AG04450 (cell line): ENCODE measurements at regions not wholly inside any gene's neighbourhood (a gene's known extent, or its start where the extent isn't known, plus 50 kb on each side); places are given as distances from the start of the nearest gene placed in this dataset.

Experiments used
- CTCF ChIA-PET: fragments of 300-600, 350-600 bp; formaldehyde crosslinking; extraction: SDS; loops from one replicate; lab custom pipeline; 2022; ENCODE audit warnings: antibody characterized with exemption, inconsistent platforms; lab: Charles Lee
- POLR2A ChIA-PET: fragments of 350-600 bp; formaldehyde crosslinking; extraction: SDS; loops from one replicate; lab custom pipeline; 2021; ENCODE audit warnings: antibody characterized with exemption, inconsistent platforms; lab: Yijun Ruan, JAX
- DNase-seq: peaks from one replicate; pipeline ENCODE4 v3.0.0-alpha.2; 2011; ENCODE audit warnings: low read depth, low spot score
- H3K27ac ChIP-seq: one replicate; pipeline ENCODE4 v1.5.1; 2012; ENCODE audit warnings: low read depth, low read length, control low read depth
- H3K27me3 ChIP-seq: one replicate; pipeline ENCODE4 v1.6.0; 2012; ENCODE audit warnings: low read length; ENCODE audit not compliant: control insufficient read depth, insufficient read depth
- H3K4me3 ChIP-seq: 2 replicates; pipeline ENCODE4 v1.5.1; 2011; ENCODE audit warnings: mild to moderate bottlenecking, low read depth, low read length, control low read depth
- H3K9me3 ChIP-seq: 2 replicates; pipeline ENCODE4 v1.5.1; 2012; ENCODE audit warnings: low read length; ENCODE audit not compliant: control insufficient read depth, insufficient read depth
- CTCF ChIP-seq: IDR thresholded peaks from 2 replicates; pipeline ENCODE4 v1.5.1; 2011; ENCODE audit warnings: low read depth, low read length, control low read depth, inconsistent platforms

- ChIA-PET CTCF (interaction anchor here (0.6 to 1.0 kb wide), 3 partner anchors 18 to 588 kb away, joined by 3 read pairs; no protein-coding TSS in a partner anchor), POLR2A (interaction anchor here (0.6 kb wide), 1 partner anchor 613 kb away, joined by 3 read pairs; no protein-coding TSS in a partner anchor)
- no peak for TF ChIP-seq CTCF
Measured at GRCh38 chr9:108053555-108054061, 564.0 kb upstream of the KLF4 start.

GRCh38 chr9:108052431-108053080 is 563.0 kb upstream of the KLF4 start:
- CTCF ChIA-PET = no interaction called here
- DNase-seq = no peak
- no peak overlapping the region for H3K27ac ChIP-seq

More at GRCh38 chr9:108053555-108054061, 564.0 kb upstream of the KLF4 start:
- Histone ChIP-seq H3K27ac (peak overlapping the region; percentile 66), H3K4me3 (no peak overlapping the region), H3K9me3 (no peaks in the 10 kb centered on the region), H3K27me3 (no peaks in the 10 kb centered on the region)
- peak; percentile 57 for DNase-seq

GRCh38 chr9:108050894-108051293 is 561.3 kb upstream of the KLF4 start:
- Histone ChIP-seq H3K27ac (no peak overlapping the region), H3K4me3 (no peak overlapping the region), H3K9me3 (no peaks in the 10 kb centered on the region), H3K27me3 (no peaks in the 10 kb centered on the region)
- ChIA-PET POLR2A (interaction anchor here (2.0 kb wide), 1 partner anchor 9 kb away, joined by 4 read pairs; no protein-coding TSS in a partner anchor), CTCF (no interaction called here)
- TF ChIP-seq CTCF = no peak
- DNase-seq = no peak

More at GRCh38 chr9:108052431-108053080, 563.0 kb upstream of the KLF4 start:
- H3K9me3 ChIP-seq = no peaks in the 10 kb centered on the region
- H3K4me3 ChIP-seq = no peak overlapping the region
- H3K27me3 ChIP-seq = no peaks in the 10 kb centered on the region
- POLR2A ChIA-PET = no interaction called here
- no peak for TF ChIP-seq CTCF

- no peak for TF ChIP-seq CTCF
Measured at GRCh38 chr9:108049671-108050494, 560.3 kb upstream of the KLF4 start.

More at GRCh38 chr9:108049671-108050494, 560.3 kb upstream of the KLF4 start:
- CTCF ChIA-PET = interaction anchor here (0.7 kb wide), 1 partner anchor 584 kb away, joined by 3 read pairs; no protein-coding TSS in a partner anchor
- peak overlapping the region; percentile 22 for H3K27ac ChIP-seq
- POLR2A ChIA-PET = interaction anchor here (0.6 to 2.0 kb wide), 2 partner anchors 8 to 569 kb away, joined by 4 read pairs; no protein-coding TSS in a partner anchor
- no peaks in the 10 kb centered on the region for H3K27me3 ChIP-seq
- no peaks in the 10 kb centered on the region for H3K9me3 ChIP-seq
- H3K4me3 ChIP-seq = no peak overlapping the region
- no peak for DNase-seq
